GM13976 (cell line): ENCODE measurements at regions not wholly inside any gene's neighbourhood (a gene's known extent, or its start where the extent isn't known, plus 50 kb on each side); places are given as distances from the start of the nearest gene placed in this dataset.

Source experiments
- DNase-seq: peaks from one replicate; pipeline ENCODE4 v3.0.0; 2012; ENCODE audit warnings: low spot score
- in situ Hi-C: fragments of 300-500 bp; cut with MboI; formaldehyde crosslinking; loops from one replicate; pipeline ENCODE4 v1.12.0; 2022; ENCODE audit warnings: low sequenced_read_pairs, mixed read lengths, inconsistent platforms; ENCODE audit not compliant: unreplicated experiment
- TF ChIP-seq, protein P1 (sequence below): IDR thresholded peaks from 2 replicates; pipeline ENCODE4 v1.5.1; 2012; ENCODE audit warnings: borderline replicate concordance, mild to moderate bottlenecking; ENCODE audit not compliant: insufficient read depth; ENCODE audit errors: extremely low read depth, missing control alignments, control extremely low read depth

DNA sequence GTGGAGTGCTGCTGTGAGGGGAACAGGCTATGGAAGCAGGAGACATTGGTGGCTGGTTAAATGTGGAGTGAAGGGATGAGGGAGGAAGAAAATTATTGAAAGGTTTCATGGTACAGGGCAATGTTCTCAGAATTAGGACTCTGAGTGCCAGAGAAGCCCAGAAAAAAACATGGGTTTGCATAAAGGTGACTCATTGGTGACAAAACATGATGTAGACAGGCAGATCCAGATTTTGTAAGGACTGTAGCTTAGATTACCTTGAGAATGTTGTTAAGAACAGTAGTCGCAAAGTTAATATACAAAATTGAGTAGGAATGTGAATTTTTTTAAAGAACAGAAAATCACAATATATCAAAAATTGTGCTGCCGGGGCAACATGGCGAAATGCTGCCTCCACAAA, 134.9 kb upstream of the ZNF438 start:
- TF ChIP-seq, protein P1, sequence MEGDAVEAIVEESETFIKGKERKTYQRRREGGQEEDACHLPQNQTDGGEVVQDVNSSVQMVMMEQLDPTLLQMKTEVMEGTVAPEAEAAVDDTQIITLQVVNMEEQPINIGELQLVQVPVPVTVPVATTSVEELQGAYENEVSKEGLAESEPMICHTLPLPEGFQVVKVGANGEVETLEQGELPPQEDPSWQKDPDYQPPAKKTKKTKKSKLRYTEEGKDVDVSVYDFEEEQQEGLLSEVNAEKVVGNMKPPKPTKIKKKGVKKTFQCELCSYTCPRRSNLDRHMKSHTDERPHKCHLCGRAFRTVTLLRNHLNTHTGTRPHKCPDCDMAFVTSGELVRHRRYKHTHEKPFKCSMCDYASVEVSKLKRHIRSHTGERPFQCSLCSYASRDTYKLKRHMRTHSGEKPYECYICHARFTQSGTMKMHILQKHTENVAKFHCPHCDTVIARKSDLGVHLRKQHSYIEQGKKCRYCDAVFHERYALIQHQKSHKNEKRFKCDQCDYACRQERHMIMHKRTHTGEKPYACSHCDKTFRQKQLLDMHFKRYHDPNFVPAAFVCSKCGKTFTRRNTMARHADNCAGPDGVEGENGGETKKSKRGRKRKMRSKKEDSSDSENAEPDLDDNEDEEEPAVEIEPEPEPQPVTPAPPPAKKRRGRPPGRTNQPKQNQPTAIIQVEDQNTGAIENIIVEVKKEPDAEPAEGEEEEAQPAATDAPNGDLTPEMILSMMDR, result no peak
- DNase-seq, result no peak
- in situ Hi-C loops, result no loop called here

- TF ChIP-seq, protein P1, result no peak
- no peak for DNase-seq
- in situ Hi-C loops, result no loop called here
Observed at GRCh38 chr10:31170636-31171035, 139.0 kb upstream of the ZNF438 start.

GRCh38 chr10:31171402-31172083, 139.9 kb upstream of the ZNF438 start:
- TF ChIP-seq, protein P1, result no peak
- in situ Hi-C loops, result no loop called here
- no peak for DNase-seq

GRCh38 chr10:31172925-31173324, 141.3 kb upstream of the ZNF438 start:
- TF ChIP-seq, protein P1, result no peak
- no peak for DNase-seq
- in situ Hi-C loops, result no loop called here

DNA sequence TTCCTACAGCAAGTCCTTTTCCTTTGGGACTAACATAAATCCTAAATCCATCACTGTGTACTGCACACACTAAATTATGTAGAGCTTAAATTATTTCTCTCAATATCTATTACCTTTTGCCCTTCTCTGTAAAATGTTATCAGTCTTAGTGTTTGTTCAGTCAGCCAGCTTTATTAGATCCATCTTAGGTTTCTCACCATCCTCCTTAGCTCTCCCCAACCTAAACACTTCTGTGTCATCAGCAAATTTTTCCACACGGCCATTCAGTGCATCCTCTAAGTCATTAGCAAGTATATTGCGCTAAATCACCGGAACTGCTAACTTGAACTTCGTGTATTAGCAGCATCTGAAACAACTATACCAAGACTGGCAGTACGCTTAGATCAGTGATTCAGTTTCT, 142.1 kb upstream of the ZNF438 start:
- DNase-seq, result no peak
- in situ Hi-C loops, result no loop called here
- TF ChIP-seq, protein P1, result no peak

- in situ Hi-C loops, result no loop called here
- TF ChIP-seq, protein P1, result no peak
- DNase-seq, result no peak
Observed at GRCh38 chr10:31179091-31179680, 139.8 kb upstream of the ZEB1 start.
